GM23338 (cell line): ENCODE measurements at regions not wholly inside any gene's neighbourhood (a gene's known extent, or its start where the extent isn't known, plus 50 kb on each side); places are given as distances from the start of the nearest gene placed in this dataset.

Experiments
- ATAC-seq: fragments of 200-7000 bp; cut with Tn5 transposase; 3 replicates; pipeline ENCODE4 v1.9.1; 2020
- DNase-seq: peaks from one replicate; pipeline ENCODE4 v3.0.0-alpha.2; 2015; ENCODE audit warnings: low spot score
- H2AFZ ChIP-seq: fragments of 200-600 bp; sonication (generic); 2 replicates; pipeline ENCODE4 v1.8.0; 2016; ENCODE audit warnings: antibody characterized with exemption, mild to moderate bottlenecking, moderate library complexity
- H3F3A ChIP-seq: fragments of 200-600 bp; sonication (generic); replicated peaks from 2 replicates; pipeline ENCODE4 v1.8.0; 2017; ENCODE audit warnings: antibody characterized with exemption, mixed run types, low read depth
- H3K27ac ChIP-seq: fragments of 200-600 bp; sonication (generic); 2 replicates; pipeline ENCODE4 v1.6.1; 2016; ENCODE audit warnings: low read depth
- H3K27me3 ChIP-seq: fragments of 200-600 bp; sonication (generic); 2 replicates; pipeline ENCODE4 v1.8.0; 2016; ENCODE audit warnings: mild to moderate bottlenecking, mixed run types, moderate library complexity; ENCODE audit not compliant: insufficient read depth
- H3K36me3 ChIP-seq: fragments of 200-600 bp; sonication (generic); 2 replicates; pipeline ENCODE4 v1.8.0; 2016; ENCODE audit warnings: mild to moderate bottlenecking; ENCODE audit not compliant: insufficient read depth
- H3K4me1 ChIP-seq: fragments of 200-600 bp; sonication (generic); 2 replicates; pipeline ENCODE4 v1.8.0; 2016; ENCODE audit warnings: mild to moderate bottlenecking, moderate library complexity; ENCODE audit not compliant: insufficient read depth
- H3K4me2 ChIP-seq: fragments of 200-600 bp; sonication (generic); 2 replicates; pipeline ENCODE4 v1.7.1; 2017; ENCODE audit warnings: mixed run types
- H3K4me3 ChIP-seq: fragments of 200-600 bp; sonication (generic); 2 replicates; pipeline ENCODE4 v1.6.1; 2016; ENCODE audit warnings: mixed run types
- H3K79me2 ChIP-seq: fragments of 200-600 bp; sonication (generic); replicated peaks from 2 replicates; pipeline ENCODE4 v1.8.0; 2017; ENCODE audit warnings: mild to moderate bottlenecking; ENCODE audit not compliant: insufficient read depth
- H3K9me2 ChIP-seq: fragments of 200-600 bp; sonication (generic); 2 replicates; pipeline ENCODE4 v1.8.0; 2017; ENCODE audit not compliant: insufficient read depth
- H4K20me1 ChIP-seq: fragments of 200-600 bp; sonication (generic); replicated peaks from 2 replicates; pipeline ENCODE4 v1.8.0; 2017; ENCODE audit warnings: mild to moderate bottlenecking; ENCODE audit not compliant: insufficient read depth
- H3K27ac Mint-ChIP-seq: 2 replicates; pipeline ENCODE4 v1.8.0; 2020; ENCODE audit warnings: inconsistent platforms, mild to moderate bottlenecking, moderate library complexity, mixed read lengths
- H3K27me3 Mint-ChIP-seq: 3 replicates; pipeline ENCODE4 v1.8.0; 2022; ENCODE audit warnings: low read depth, mild to moderate bottlenecking, moderate library complexity, mixed read lengths, inconsistent platforms; ENCODE audit not compliant: insufficient read depth, poor library complexity
- H3K36me3 Mint-ChIP-seq: 3 replicates; pipeline ENCODE4 v1.8.0; 2021; ENCODE audit warnings: low read depth, mild to moderate bottlenecking, inconsistent platforms, moderate library complexity, mixed read lengths
- H3K4me1 Mint-ChIP-seq: 3 replicates; pipeline ENCODE4 v1.8.0; 2020; ENCODE audit warnings: mild to moderate bottlenecking, inconsistent platforms, mixed read lengths
- H3K4me3 Mint-ChIP-seq: 3 replicates; pipeline ENCODE4 v1.8.0; 2021; ENCODE audit warnings: moderate library complexity, mild to moderate bottlenecking, inconsistent platforms, mixed read lengths
- H3K9me3 Mint-ChIP-seq: 3 replicates; pipeline ENCODE4 v1.8.0; 2020; ENCODE audit warnings: moderate library complexity, mild to moderate bottlenecking, inconsistent platforms, mixed read lengths
- CREB1 ChIP-seq: fragments of 250-450 bp; sonication (Bioruptor Pico); IDR thresholded peaks from 2 replicates; pipeline ENCODE4 v1.5.0; 2020; ENCODE audit warnings: low read depth, mild to moderate bottlenecking, moderate library complexity
- CTCF ChIP-seq, 2 experiments: fragments of 200-600 bp in 1 of 2; sonication (generic) in 1 of 2; conservative IDR thresholded peaks; 2 replicates each; pipeline versions ENCODE4 v1.5.1 to v1.6.1; 2016 to 2017; ENCODE audit warnings: antibody characterized with exemption in 2 of 2, low read depth in 2 of 2, mild to moderate bottlenecking in 2 of 2, moderate library complexity in 1 of 2
- EZH2 ChIP-seq: fragments of 200-600 bp; sonication (generic); IDR thresholded peaks from one replicate; pipeline ENCODE4 v1.8.0; 2017; ENCODE audit warnings: antibody characterized with exemption, mild to moderate bottlenecking, low read depth; ENCODE audit not compliant: unreplicated experiment
- EZH2phosphoT487 ChIP-seq: fragments of 200-600 bp; sonication (generic); IDR thresholded peaks from one replicate; pipeline ENCODE4 v1.8.1; 2018; ENCODE audit warnings: antibody characterized with exemption; ENCODE audit not compliant: unreplicated experiment
- JUNB ChIP-seq: IDR thresholded peaks from one replicate; pipeline ENCODE4 v1.6.1; 2016; ENCODE audit warnings: antibody characterized with exemption; ENCODE audit not compliant: unreplicated experiment
- NANOG ChIP-seq: IDR thresholded peaks from 2 replicates; pipeline ENCODE4 v1.6.1; 2016; ENCODE audit warnings: antibody characterized with exemption, borderline replicate concordance
- POLR2AphosphoS5 ChIP-seq: IDR thresholded peaks from 2 replicates; pipeline ENCODE4 v1.6.1; 2016; ENCODE audit warnings: antibody characterized with exemption, low read depth
- STAT1 ChIP-seq: IDR thresholded peaks from one replicate; pipeline ENCODE4 v1.6.1; 2016; ENCODE audit warnings: antibody characterized with exemption; ENCODE audit not compliant: unreplicated experiment
- ZNF114 ChIP-seq: fragments of 250-450 bp; sonication (Bioruptor Pico); IDR thresholded peaks from 2 replicates; pipeline ENCODE4 v1.5.0; 2020; ENCODE audit warnings: mild to moderate bottlenecking, moderate library complexity
- ZNF331 ChIP-seq: fragments of 250-450 bp; sonication (Bioruptor Pico); IDR thresholded peaks from 2 replicates; pipeline ENCODE4 v1.5.0; 2020; ENCODE audit warnings: low read depth, mild to moderate bottlenecking, moderate library complexity
- TF ChIP-seq, protein P1 (sequence below): IDR thresholded peaks from 2 replicates; pipeline ENCODE4 v1.6.1; 2016; ENCODE audit warnings: antibody characterized with exemption
- TF ChIP-seq, protein P2 (sequence below): IDR thresholded peaks from one replicate; pipeline ENCODE4 v1.6.1; 2018; ENCODE audit warnings: antibody characterized with exemption; ENCODE audit not compliant: unreplicated experiment
- TF ChIP-seq, protein P3 (sequence below): fragments of 250-450 bp; sonication (Bioruptor Pico); IDR thresholded peaks from 2 replicates; pipeline ENCODE4 v1.5.0; 2020; ENCODE audit warnings: mild to moderate bottlenecking, moderate library complexity

DNA sequence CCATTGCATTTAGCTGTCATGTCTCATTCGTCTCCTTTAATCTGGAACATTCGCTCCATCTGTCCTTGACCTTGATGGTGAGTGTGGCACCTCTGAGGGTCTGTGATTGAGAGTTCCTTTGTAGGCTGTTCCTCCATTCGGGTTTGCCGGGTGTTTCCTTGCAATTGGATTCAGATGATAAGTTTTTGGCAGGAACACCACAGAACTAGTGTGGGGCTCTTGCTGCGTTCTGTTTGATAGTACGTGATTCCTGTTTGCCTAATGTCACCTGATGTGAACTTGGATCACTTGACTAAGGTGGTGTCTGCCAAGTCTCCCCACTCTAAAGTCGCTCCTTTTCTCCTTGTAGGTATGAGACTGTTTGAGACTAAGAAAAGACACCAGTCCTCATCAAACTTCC is 109.7 kb upstream of the TMEM45B start:
- no peaks in the 10 kb centered on the region for H3K4me1 ChIP-seq
- H3K4me2 ChIP-seq = no peak overlapping the region
- Mint-ChIP-seq H3K9me3 (no peaks in the 10 kb centered on the region), H3K27ac (no peak overlapping the region), H3K4me3 (no peak overlapping the region), H3K27me3 (peaks cover 7% of the 10 kb centered on the region), H3K36me3 (no peaks in the 10 kb centered on the region), H3K4me1 (peaks cover 4% of the 10 kb centered on the region; the same call in 1 of the 3 replicates)
- H4K20me1 ChIP-seq = no peaks in the 10 kb centered on the region
- H2AFZ ChIP-seq = no peak overlapping the region
- H3K36me3 ChIP-seq = no peaks in the 10 kb centered on the region
- no peak overlapping the region for H3K27ac ChIP-seq
- H3F3A ChIP-seq = no peaks in the 10 kb centered on the region
- no peak for TF ChIP-seq EZH2phosphoT487
- TF ChIP-seq CREB1 = no peak
- TF ChIP-seq, protein P1, sequence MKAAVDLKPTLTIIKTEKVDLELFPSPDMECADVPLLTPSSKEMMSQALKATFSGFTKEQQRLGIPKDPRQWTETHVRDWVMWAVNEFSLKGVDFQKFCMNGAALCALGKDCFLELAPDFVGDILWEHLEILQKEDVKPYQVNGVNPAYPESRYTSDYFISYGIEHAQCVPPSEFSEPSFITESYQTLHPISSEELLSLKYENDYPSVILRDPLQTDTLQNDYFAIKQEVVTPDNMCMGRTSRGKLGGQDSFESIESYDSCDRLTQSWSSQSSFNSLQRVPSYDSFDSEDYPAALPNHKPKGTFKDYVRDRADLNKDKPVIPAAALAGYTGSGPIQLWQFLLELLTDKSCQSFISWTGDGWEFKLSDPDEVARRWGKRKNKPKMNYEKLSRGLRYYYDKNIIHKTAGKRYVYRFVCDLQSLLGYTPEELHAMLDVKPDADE = no peak
- TF ChIP-seq JUNB = no peak
- no peak for TF ChIP-seq ZNF114
- no peak for TF ChIP-seq ZNF331
- no peak for TF ChIP-seq CTCF (conservative IDR thresholded peaks at IDR 0.05; ENCODE audit: low read depth in 2 of 2)
- TF ChIP-seq NANOG = no peak
- TF ChIP-seq EZH2 = no peak
- TF ChIP-seq, protein P2, sequence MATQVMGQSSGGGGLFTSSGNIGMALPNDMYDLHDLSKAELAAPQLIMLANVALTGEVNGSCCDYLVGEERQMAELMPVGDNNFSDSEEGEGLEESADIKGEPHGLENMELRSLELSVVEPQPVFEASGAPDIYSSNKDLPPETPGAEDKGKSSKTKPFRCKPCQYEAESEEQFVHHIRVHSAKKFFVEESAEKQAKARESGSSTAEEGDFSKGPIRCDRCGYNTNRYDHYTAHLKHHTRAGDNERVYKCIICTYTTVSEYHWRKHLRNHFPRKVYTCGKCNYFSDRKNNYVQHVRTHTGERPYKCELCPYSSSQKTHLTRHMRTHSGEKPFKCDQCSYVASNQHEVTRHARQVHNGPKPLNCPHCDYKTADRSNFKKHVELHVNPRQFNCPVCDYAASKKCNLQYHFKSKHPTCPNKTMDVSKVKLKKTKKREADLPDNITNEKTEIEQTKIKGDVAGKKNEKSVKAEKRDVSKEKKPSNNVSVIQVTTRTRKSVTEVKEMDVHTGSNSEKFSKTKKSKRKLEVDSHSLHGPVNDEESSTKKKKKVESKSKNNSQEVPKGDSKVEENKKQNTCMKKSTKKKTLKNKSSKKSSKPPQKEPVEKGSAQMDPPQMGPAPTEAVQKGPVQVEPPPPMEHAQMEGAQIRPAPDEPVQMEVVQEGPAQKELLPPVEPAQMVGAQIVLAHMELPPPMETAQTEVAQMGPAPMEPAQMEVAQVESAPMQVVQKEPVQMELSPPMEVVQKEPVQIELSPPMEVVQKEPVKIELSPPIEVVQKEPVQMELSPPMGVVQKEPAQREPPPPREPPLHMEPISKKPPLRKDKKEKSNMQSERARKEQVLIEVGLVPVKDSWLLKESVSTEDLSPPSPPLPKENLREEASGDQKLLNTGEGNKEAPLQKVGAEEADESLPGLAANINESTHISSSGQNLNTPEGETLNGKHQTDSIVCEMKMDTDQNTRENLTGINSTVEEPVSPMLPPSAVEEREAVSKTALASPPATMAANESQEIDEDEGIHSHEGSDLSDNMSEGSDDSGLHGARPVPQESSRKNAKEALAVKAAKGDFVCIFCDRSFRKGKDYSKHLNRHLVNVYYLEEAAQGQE = no peak
- TF ChIP-seq STAT1 = no peak
- no peak for TF ChIP-seq POLR2AphosphoS5
- TF ChIP-seq, protein P3, sequence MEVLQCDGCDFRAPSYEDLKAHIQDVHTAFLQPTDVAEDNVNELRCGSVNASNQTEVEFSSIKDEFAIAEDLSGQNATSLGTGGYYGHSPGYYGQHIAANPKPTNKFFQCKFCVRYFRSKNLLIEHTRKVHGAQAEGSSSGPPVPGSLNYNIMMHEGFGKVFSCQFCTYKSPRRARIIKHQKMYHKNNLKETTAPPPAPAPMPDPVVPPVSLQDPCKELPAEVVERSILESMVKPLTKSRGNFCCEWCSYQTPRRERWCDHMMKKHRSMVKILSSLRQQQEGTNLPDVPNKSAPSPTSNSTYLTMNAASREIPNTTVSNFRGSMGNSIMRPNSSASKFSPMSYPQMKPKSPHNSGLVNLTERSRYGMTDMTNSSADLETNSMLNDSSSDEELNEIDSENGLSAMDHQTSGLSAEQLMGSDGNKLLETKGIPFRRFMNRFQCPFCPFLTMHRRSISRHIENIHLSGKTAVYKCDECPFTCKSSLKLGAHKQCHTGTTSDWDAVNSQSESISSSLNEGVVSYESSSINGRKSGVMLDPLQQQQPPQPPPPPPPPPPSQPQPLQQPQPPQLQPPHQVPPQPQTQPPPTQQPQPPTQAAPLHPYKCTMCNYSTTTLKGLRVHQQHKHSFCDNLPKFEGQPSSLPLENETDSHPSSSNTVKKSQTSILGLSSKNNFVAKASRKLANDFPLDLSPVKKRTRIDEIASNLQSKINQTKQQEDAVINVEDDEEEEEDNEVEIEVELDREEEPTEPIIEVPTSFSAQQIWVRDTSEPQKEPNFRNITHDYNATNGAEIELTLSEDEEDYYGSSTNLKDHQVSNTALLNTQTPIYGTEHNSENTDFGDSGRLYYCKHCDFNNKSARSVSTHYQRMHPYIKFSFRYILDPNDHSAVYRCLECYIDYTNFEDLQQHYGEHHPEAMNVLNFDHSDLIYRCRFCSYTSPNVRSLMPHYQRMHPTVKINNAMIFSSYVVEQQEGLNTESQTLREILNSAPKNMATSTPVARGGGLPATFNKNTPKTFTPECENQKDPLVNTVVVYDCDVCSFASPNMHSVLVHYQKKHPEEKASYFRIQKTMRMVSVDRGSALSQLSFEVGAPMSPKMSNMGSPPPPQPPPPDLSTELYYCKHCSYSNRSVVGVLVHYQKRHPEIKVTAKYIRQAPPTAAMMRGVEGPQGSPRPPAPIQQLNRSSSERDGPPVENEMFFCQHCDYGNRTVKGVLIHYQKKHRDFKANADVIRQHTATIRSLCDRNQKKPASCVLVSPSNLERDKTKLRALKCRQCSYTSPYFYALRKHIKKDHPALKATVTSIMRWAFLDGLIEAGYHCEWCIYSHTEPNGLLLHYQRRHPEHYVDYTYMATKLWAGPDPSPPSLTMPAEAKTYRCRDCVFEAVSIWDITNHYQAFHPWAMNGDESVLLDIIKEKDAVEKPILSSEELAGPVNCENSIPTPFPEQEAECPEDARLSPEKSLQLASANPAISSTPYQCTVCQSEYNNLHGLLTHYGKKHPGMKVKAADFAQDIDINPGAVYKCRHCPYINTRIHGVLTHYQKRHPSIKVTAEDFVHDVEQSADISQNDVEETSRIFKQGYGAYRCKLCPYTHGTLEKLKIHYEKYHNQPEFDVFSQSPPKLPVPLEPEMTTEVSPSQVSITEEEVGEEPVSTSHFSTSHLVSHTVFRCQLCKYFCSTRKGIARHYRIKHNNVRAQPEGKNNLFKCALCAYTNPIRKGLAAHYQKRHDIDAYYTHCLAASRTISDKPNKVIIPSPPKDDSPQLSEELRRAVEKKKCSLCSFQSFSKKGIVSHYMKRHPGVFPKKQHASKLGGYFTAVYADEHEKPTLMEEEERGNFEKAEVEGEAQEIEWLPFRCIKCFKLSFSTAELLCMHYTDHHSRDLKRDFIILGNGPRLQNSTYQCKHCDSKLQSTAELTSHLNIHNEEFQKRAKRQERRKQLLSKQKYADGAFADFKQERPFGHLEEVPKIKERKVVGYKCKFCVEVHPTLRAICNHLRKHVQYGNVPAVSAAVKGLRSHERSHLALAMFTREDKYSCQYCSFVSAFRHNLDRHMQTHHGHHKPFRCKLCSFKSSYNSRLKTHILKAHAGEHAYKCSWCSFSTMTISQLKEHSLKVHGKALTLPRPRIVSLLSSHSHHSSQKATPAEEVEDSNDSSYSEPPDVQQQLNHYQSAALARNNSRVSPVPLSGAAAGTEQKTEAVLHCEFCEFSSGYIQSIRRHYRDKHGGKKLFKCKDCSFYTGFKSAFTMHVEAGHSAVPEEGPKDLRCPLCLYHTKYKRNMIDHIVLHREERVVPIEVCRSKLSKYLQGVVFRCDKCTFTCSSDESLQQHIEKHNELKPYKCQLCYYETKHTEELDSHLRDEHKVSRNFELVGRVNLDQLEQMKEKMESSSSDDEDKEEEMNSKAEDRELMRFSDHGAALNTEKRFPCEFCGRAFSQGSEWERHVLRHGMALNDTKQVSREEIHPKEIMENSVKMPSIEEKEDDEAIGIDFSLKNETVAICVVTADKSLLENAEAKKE (CRISPR knock-in tag) = no peak
- DNase-seq (no peak), ATAC-seq (no peak)
- H3K4me3 ChIP-seq = no peak overlapping the region
- H3K9me2 ChIP-seq = no peaks in the 10 kb centered on the region
- no peaks in the 10 kb centered on the region for H3K79me2 ChIP-seq
- H3K27me3 ChIP-seq = no peaks in the 10 kb centered on the region
